Neural cell (in vitro differentiated cells): ENCODE measurements at regions not wholly inside any gene's neighbourhood (a gene's known extent, or its start where the extent isn't known, plus 50 kb on each side); places are given as distances from the start of the nearest gene placed in this dataset.

Experiments
- EZH2 ChIP-seq: fragments of 200-600, 300-800 bp; shearing (Covaris generic), sonication (generic); IDR thresholded peaks from 2 replicates; pipeline ENCODE4 v1.6.1; 2014; ENCODE audit warnings: antibody characterized with exemption, low read length, borderline replicate concordance, mild to moderate bottlenecking; ENCODE audit not compliant: insufficient read depth, poor library complexity, severe bottlenecking
- POLR2AphosphoS5 ChIP-seq: IDR thresholded peaks from 2 replicates; pipeline ENCODE4 v1.6.1; 2012
- TF ChIP-seq, protein P1 (sequence below): fragments of 450-650 bp; IDR thresholded peaks from 2 replicates; pipeline ENCODE4 v1.5.1; 2014; ENCODE audit warnings: antibody characterized with exemption, mild to moderate bottlenecking, moderate library complexity; ENCODE audit not compliant: poor library complexity, severe bottlenecking

DNA sequence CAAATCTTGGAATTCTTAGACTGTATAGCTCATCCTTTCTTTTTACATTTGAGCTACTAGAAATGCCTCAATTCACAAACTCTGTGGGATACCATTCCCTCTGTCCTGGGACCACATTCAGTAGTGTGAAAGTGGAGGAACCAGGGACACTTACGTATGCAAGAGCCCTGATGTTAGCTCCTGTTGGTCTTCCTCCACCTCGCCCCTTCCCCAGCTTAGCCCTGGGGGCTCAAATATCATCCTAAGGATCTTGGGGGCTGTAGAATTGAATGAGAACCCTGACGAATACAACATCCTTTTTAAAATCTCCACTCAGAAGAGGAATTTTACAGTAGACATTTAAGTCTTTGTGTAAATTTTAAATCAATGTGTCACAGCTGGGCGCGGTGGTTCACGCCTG, 65.2 kb upstream of the RAPH1 start:
- no peak for TF ChIP-seq POLR2AphosphoS5
- TF ChIP-seq, protein P1, sequence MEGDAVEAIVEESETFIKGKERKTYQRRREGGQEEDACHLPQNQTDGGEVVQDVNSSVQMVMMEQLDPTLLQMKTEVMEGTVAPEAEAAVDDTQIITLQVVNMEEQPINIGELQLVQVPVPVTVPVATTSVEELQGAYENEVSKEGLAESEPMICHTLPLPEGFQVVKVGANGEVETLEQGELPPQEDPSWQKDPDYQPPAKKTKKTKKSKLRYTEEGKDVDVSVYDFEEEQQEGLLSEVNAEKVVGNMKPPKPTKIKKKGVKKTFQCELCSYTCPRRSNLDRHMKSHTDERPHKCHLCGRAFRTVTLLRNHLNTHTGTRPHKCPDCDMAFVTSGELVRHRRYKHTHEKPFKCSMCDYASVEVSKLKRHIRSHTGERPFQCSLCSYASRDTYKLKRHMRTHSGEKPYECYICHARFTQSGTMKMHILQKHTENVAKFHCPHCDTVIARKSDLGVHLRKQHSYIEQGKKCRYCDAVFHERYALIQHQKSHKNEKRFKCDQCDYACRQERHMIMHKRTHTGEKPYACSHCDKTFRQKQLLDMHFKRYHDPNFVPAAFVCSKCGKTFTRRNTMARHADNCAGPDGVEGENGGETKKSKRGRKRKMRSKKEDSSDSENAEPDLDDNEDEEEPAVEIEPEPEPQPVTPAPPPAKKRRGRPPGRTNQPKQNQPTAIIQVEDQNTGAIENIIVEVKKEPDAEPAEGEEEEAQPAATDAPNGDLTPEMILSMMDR = no peak
- TF ChIP-seq EZH2 = no peak
